ENCODE measurements at regions not wholly inside any gene's neighbourhood (a gene's known extent, or its start where the extent isn't known, plus 50 kb on each side); places are given as distances from the start of the nearest gene placed in this dataset.
"Not testable (repeated sequence)": the region's sequence is repeated elsewhere in the genome, so short reads cannot be mapped to it uniquely, and the experiment has no call there.

- no peak for TF ChIP-seq CTCF (IDR thresholded peaks at IDR 0.05; ENCODE audit: low read depth, low read length, missing control alignments)
- no peak overlapping the region for H3K4me3 ChIP-seq (replicated peaks; ENCODE audit: low read depth, low read length)
- no peak for DNase-seq (ENCODE audit: extremely low read depth, low read depth)
Observed at GRCh38 chr9:24041160-24041690, 215.2 kb upstream of the ELAVL2 start.

DNA sequence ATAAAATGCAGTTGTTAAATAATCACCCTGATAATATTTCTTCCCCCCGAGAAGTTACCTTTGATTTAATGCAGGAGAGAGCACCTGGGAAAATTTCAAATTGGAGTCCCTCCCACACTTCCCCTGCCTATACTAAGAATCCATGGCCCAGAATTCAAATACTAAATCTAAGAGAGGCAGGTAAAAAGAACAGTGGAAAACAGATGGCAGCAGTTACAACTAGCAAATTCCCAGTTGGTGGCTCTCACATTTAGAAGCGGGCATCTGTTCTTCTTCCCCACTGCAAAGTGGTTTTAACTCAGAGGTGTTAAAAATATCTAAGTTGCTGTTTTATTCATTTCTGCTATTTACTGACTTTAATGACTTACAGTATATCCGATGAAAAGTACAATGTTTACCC lies 210.4 kb upstream of the ELAVL2 start:
- no peak for TF ChIP-seq CTCF (IDR thresholded peaks at IDR 0.05; ENCODE audit: low read depth, low read length, missing control alignments)
- no peak for DNase-seq (ENCODE audit: extremely low read depth, low read depth)
- no peak overlapping the region for H3K4me3 ChIP-seq (replicated peaks; ENCODE audit: low read depth, low read length)

- no peak for DNase-seq (ENCODE audit: extremely low read depth, low read depth)
- no peak for TF ChIP-seq CTCF (IDR thresholded peaks at IDR 0.05; ENCODE audit: low read depth, low read length, missing control alignments)
- H3K4me3 ChIP-seq (replicated peaks; ENCODE audit: low read depth, low read length), result no peak overlapping the region
Observed at GRCh38 chr9:24035816-24036215, 209.8 kb upstream of the ELAVL2 start.

GRCh38 chr9:24011881-24012280 lies 185.8 kb upstream of the ELAVL2 start:
- no peak overlapping the region for H3K4me3 ChIP-seq (replicated peaks; ENCODE audit: low read depth, low read length)
- no peak for DNase-seq (ENCODE audit: extremely low read depth, low read depth)
- TF ChIP-seq CTCF (IDR thresholded peaks at IDR 0.05; ENCODE audit: low read depth, low read length, missing control alignments), result no peak

DNA sequence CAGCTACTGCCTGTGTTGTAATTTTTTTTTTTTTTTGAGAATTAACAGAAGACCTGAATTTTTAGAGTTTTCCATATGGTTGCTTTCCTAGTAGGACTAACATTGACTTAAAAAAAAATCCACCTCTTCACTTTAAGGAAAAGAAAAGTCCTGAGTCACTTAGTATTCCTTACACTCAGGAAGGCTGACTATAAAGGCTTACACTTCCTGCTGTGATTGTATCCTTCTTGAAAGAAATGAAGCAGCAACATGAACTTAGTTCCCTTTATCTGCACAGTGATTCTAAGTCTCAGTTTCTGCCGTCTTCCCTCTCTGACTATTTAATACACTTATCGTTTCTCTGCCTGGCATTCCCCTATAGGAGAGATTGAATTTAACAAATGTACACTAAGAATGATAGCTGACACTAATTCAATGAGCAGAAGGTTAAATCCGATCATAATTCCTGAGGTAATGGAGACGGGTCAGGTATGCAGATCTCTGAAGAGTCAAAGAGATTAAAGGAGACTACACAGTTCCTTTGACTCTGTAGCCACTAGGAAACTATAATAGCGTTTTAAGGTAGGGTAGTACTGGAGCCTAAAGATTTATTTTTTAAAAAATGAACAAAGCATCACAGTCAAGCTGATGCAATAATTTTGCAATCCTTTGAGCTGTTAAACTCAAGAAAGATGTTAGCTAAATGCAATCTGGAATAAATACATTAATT lies 185.1 kb upstream of the ELAVL2 start:
- no peak overlapping the region for H3K4me3 ChIP-seq (replicated peaks; ENCODE audit: low read depth, low read length)
- DNase-seq (ENCODE audit: extremely low read depth, low read depth), result no peak
- no peak for TF ChIP-seq CTCF (IDR thresholded peaks at IDR 0.05; ENCODE audit: low read depth, low read length, missing control alignments)

DNA sequence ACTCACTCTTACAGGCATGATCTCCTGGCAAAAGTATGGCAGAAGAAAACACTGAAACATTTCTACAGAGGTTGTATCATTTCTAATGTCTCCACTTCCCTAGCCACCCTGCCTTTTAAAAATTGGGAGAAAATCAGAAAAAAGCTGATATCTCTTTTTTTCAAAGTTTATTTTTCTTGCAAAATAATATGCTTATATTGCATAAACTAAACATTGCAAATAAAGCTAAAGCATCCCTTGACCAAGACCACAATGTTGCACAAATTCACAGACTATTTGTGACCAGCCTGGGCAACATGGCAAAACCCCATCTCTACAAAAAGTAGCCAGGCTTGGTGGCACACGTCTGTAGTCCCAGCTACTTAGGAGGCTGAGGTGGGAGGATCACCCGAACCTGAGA lies 183.3 kb upstream of the ELAVL2 start:
- no peak for TF ChIP-seq CTCF (IDR thresholded peaks at IDR 0.05; ENCODE audit: low read depth, low read length, missing control alignments)
- DNase-seq (ENCODE audit: extremely low read depth, low read depth), result no peak
- no peak overlapping the region for H3K4me3 ChIP-seq (replicated peaks; ENCODE audit: low read depth, low read length)

- TF ChIP-seq CTCF (IDR thresholded peaks at IDR 0.05; ENCODE audit: low read depth, low read length, missing control alignments), result no peak
- no peak for DNase-seq (ENCODE audit: extremely low read depth, low read depth)
- H3K4me3 ChIP-seq (replicated peaks; ENCODE audit: low read depth, low read length), result no peak overlapping the region
Observed at GRCh38 chr9:24007185-24007584, 181.1 kb upstream of the ELAVL2 start.

DNA sequence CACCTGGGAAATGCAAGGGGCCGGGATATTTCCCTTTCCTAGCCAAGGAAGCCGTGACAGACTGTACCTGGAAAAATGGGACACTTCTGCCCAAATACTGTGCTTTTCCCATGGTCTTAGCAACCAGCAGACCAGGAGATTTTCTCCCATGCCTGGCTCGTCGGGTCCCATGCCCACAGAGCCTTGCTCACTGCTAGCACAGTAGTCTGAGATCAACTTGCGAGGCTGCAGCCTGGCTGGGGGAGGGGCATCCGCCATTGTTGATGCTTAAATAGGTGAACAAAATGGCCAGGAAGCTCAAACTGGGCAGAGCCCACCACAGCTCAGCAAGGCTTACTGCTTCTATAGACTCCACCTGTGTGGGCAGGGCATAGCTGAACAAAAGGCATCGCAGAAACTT lies 165.8 kb upstream of the ELAVL2 start:
- DNase-seq (ENCODE audit: extremely low read depth, low read depth); H3K4me3 ChIP-seq (replicated peaks; ENCODE audit: low read depth, low read length): not testable (repeated sequence)

Data from HFF-Myc (cell line).